H9 (cell line): ENCODE measurements at regions not wholly inside any gene's neighbourhood (a gene's known extent, or its start where the extent isn't known, plus 50 kb on each side); places are given as distances from the start of the nearest gene placed in this dataset.

Experiments
- DNase-seq: peaks from one replicate; pipeline ENCODE4 v3.0.0-alpha.2; 2017
- H2AFZ ChIP-seq: one replicate; pipeline ENCODE4 v1.6.1; 2013; ENCODE audit warnings: mild to moderate bottlenecking, low read length, control low read depth, moderate library complexity
- H2AK5ac ChIP-seq: 2 replicates; pipeline ENCODE4 v1.6.1; 2013; ENCODE audit warnings: low read length, control low read depth, mixed read lengths; ENCODE audit not compliant: insufficient read length
- H2BK120ac ChIP-seq: one replicate; pipeline ENCODE4 v1.6.1; 2013; ENCODE audit warnings: low read depth, mild to moderate bottlenecking, low read length, control low read depth, inconsistent platforms; ENCODE audit not compliant: poor library complexity, severe bottlenecking
- H2BK12ac ChIP-seq: 2 replicates; pipeline ENCODE4 v1.6.1; 2013; ENCODE audit warnings: low read length, control low read depth, mixed read lengths, low read depth; ENCODE audit not compliant: insufficient read length
- H2BK15ac ChIP-seq: 2 replicates; pipeline ENCODE4 v1.6.1; 2013; ENCODE audit warnings: low read depth, low read length, control low read depth
- H2BK20ac ChIP-seq: one replicate; pipeline ENCODE4 v1.6.1; 2013; ENCODE audit warnings: low read depth, mild to moderate bottlenecking, low read length, control low read depth, inconsistent platforms; ENCODE audit not compliant: poor library complexity, severe bottlenecking
- H2BK5ac ChIP-seq: 2 replicates; pipeline ENCODE4 v1.6.1; 2013; ENCODE audit warnings: low read length, control low read depth, mixed read lengths; ENCODE audit not compliant: insufficient read length
- H3K14ac ChIP-seq: 2 replicates; pipeline ENCODE4 v1.6.1; 2013; ENCODE audit warnings: low read length, control low read depth; ENCODE audit not compliant: insufficient read depth
- H3K18ac ChIP-seq: 2 replicates; pipeline ENCODE4 v1.6.1; 2013; ENCODE audit warnings: low read depth, mild to moderate bottlenecking, mixed read lengths, low read length, control low read depth; ENCODE audit not compliant: insufficient read length
- H3K23ac ChIP-seq: 2 replicates; pipeline ENCODE4 v1.6.1; 2013; ENCODE audit warnings: low read length, control low read depth, mixed read lengths, low read depth; ENCODE audit not compliant: insufficient read length
- H3K23me2 ChIP-seq: 2 replicates; pipeline ENCODE4 v1.6.1; 2013; ENCODE audit warnings: low read depth, mild to moderate bottlenecking, mixed read lengths, low read length, control low read depth; ENCODE audit not compliant: insufficient read length, poor library complexity, severe bottlenecking
- H3K27ac ChIP-seq: 2 replicates; pipeline ENCODE4 v1.5.1; 2013; ENCODE audit warnings: low read length, control low read depth, mixed read lengths, low read depth; ENCODE audit not compliant: insufficient read length
- H3K27me3 ChIP-seq: 2 replicates; pipeline ENCODE4 v1.6.1; 2013; ENCODE audit warnings: low read length, control low read depth, inconsistent platforms; ENCODE audit not compliant: insufficient read depth
- H3K4ac ChIP-seq: 2 replicates; pipeline ENCODE4 v1.6.1; 2013; ENCODE audit warnings: low read depth, mild to moderate bottlenecking, control low read depth, inconsistent platforms, low read length, moderate library complexity
- H3K4me1 ChIP-seq: 2 replicates; pipeline ENCODE4 v1.6.1; 2013; ENCODE audit warnings: low read length, control low read depth, inconsistent platforms; ENCODE audit not compliant: insufficient read depth
- H3K4me2 ChIP-seq: 2 replicates; pipeline ENCODE4 v1.6.1; 2013; ENCODE audit warnings: low read length, control low read depth, mixed read lengths; ENCODE audit not compliant: insufficient read length, insufficient read depth
- H3K56ac ChIP-seq: 2 replicates; pipeline ENCODE4 v1.6.1; 2013; ENCODE audit warnings: low read depth, mild to moderate bottlenecking, mixed read lengths, low read length, control low read depth; ENCODE audit not compliant: insufficient read length
- H3K79me1 ChIP-seq: 2 replicates; pipeline ENCODE4 v1.6.1; 2013; ENCODE audit warnings: low read depth, mild to moderate bottlenecking, moderate library complexity, low read length, control low read depth, inconsistent platforms; ENCODE audit not compliant: insufficient read depth, poor library complexity, severe bottlenecking
- H3K79me2 ChIP-seq: 2 replicates; pipeline ENCODE4 v1.6.1; 2013; ENCODE audit warnings: low read length, control low read depth, inconsistent platforms; ENCODE audit not compliant: insufficient read depth
- H3K9ac ChIP-seq: 2 replicates; pipeline ENCODE4 v1.6.1; 2013; ENCODE audit warnings: low read length, control low read depth, mixed read lengths; ENCODE audit not compliant: insufficient read length; ENCODE audit errors: extremely low read depth
- H3K9me3 ChIP-seq: one replicate; pipeline ENCODE4 v1.6.1; 2013; ENCODE audit warnings: low read depth, low read length, inconsistent platforms; ENCODE audit not compliant: control insufficient read depth
- H3T11ph ChIP-seq: one replicate; pipeline ENCODE4 v1.6.1; 2013; ENCODE audit warnings: mild to moderate bottlenecking, low read length, control low read depth, inconsistent platforms
- H4K20me1 ChIP-seq: one replicate; pipeline ENCODE4 v1.6.1; 2013; ENCODE audit not compliant: control insufficient read depth, insufficient read length, insufficient read depth
- H4K5ac ChIP-seq: 2 replicates; pipeline ENCODE4 v1.6.1; 2013; ENCODE audit warnings: low read depth, mild to moderate bottlenecking, mixed read lengths, low read length, control low read depth; ENCODE audit not compliant: insufficient read length
- H4K8ac ChIP-seq: replicated peaks from 2 replicates; pipeline ENCODE4 v1.6.1; 2013; ENCODE audit warnings: low read length, control low read depth, mixed read lengths, low read depth; ENCODE audit not compliant: insufficient read length
- H4K91ac ChIP-seq: 2 replicates; pipeline ENCODE4 v1.6.1; 2013; ENCODE audit warnings: low read depth, mild to moderate bottlenecking, moderate library complexity, mixed read lengths, low read length, control low read depth; ENCODE audit not compliant: insufficient read length
- H3K27ac Mint-ChIP-seq, 3 experiments: 2 replicates in 2 of 3; 3 replicates in 1 of 3; pipeline ENCODE4 v1.8.0; 2020 to 2021; ENCODE audit warnings: mixed read lengths in 3 of 3, mild to moderate bottlenecking in 1 of 3, moderate library complexity in 1 of 3
- H3K27me3 Mint-ChIP-seq: 2 replicates; pipeline ENCODE4 v1.8.0; 2021; ENCODE audit warnings: low read depth, mild to moderate bottlenecking, moderate library complexity, mixed read lengths
- H3K36me3 Mint-ChIP-seq, 3 experiments: 2 replicates in 2 of 3; 3 replicates in 1 of 3; pipeline ENCODE4 v1.8.0; 2020 to 2021; ENCODE audit warnings: low read depth in 3 of 3, mixed read lengths in 3 of 3; ENCODE audit not compliant: insufficient read depth in 1 of 3
- H3K4me1 Mint-ChIP-seq, 2 experiments: 2 replicates each; pipeline ENCODE4 v1.8.0; 2020; ENCODE audit warnings: mixed read lengths in 2 of 2
- H3K4me3 Mint-ChIP-seq, 2 experiments: 2 replicates in 1 of 2; 3 replicates in 1 of 2; pipeline ENCODE4 v1.8.0; 2020 to 2021; ENCODE audit warnings: mild to moderate bottlenecking in 2 of 2, mixed read lengths in 2 of 2, moderate library complexity in 1 of 2
- H3K9me3 Mint-ChIP-seq, 2 experiments: 2 replicates in 1 of 2; 3 replicates in 1 of 2; pipeline ENCODE4 v1.8.0; 2020; ENCODE audit warnings: mild to moderate bottlenecking in 2 of 2, mixed read lengths in 2 of 2, moderate library complexity in 1 of 2
- CTCF ChIP-seq: fragments of 200-600 bp; sonication (generic); conservative IDR thresholded peaks from 3 replicates; pipeline ENCODE4 v1.8.0; 2021; ENCODE audit warnings: antibody characterized with exemption, mild to moderate bottlenecking
- WGBS: extraction: QIAGEN DNeasy Blood & Tissue Kit; methylation state at CpG from one replicate; pipeline ENCODE4 v1.1.7; 2013; ENCODE audit warnings: missing lambda C conversion rate, low lambda C conversion rate, mixed read lengths; ENCODE audit not compliant: insufficient read length; ENCODE audit errors: extremely low coverage; 5-methylcytosine and 5-hydroxymethylcytosine counted together

GRCh38 chr4:28890949-28891775 lies 1829.0 kb upstream of the PCDH7 start:
- Histone ChIP-seq H3K4me1 (no peaks in the 10 kb centered on the region), H4K5ac (no peak overlapping the region), H4K20me1 (no peaks in the 10 kb centered on the region), H3T11ph (no peak overlapping the region), H3K23me2 (no peaks in the 10 kb centered on the region), H3K18ac (no peak overlapping the region), H2BK20ac (no peak overlapping the region), H2AFZ (no peak overlapping the region), H2BK12ac (no peak overlapping the region), H3K23ac (no peak overlapping the region), H3K9me3 (no peaks in the 10 kb centered on the region), H3K4me2 (no peak overlapping the region), H3K14ac (no peak overlapping the region), H4K91ac (no peak overlapping the region), H3K79me1 (no peaks in the 10 kb centered on the region), H2BK120ac (no peak overlapping the region), H4K8ac (no peak overlapping the region), H3K27me3 (no peaks in the 10 kb centered on the region), H2AK5ac (no peak overlapping the region), H2BK15ac (no peak overlapping the region), H3K4ac (no peak overlapping the region), H2BK5ac (no peak overlapping the region), H3K56ac (no peak overlapping the region), H3K27ac (no peak overlapping the region), H3K79me2 (no peaks in the 10 kb centered on the region), H3K9ac (no peak overlapping the region)
- no peak overlapping the region for H3K27ac Mint-ChIP-seq
- no peaks in the 10 kb centered on the region for H3K27me3 Mint-ChIP-seq
- WGBS, result no CpG with 5 or more reads among the region's 3 CpGs
- peaks cover 5 to 10% of the 10 kb centered on the region in 2 experiments; a peak in 2 of 5 replicates for H3K9me3 Mint-ChIP-seq
- no peak for DNase-seq
- H3K36me3 Mint-ChIP-seq, result peaks cover 0 to 11% (median 0%) of the 10 kb centered on the region in 3 experiments; a peak in 3 of 7 replicates
- H3K4me3 Mint-ChIP-seq, result no peak overlapping the region
- no peaks in the 10 kb centered on the region; a peak in 1 of 4 replicates for H3K4me1 Mint-ChIP-seq
- TF ChIP-seq CTCF, result no peak
